H1 (cell line): ENCODE measurements at regions not wholly inside any gene's neighbourhood (a gene's known extent, or its start where the extent isn't known, plus 50 kb on each side); places are given as distances from the start of the nearest gene placed in this dataset.

Experiments
- CTCF ChIP-seq, 3 experiments: IDR thresholded peaks; 1 replicate in 2 of 3; 2 replicates in 1 of 3; pipeline versions ENCODE4 v1.5.1 to v1.6.1; 2011; ENCODE audit warnings: low read length in 3 of 3, mild to moderate bottlenecking in 3 of 3, inconsistent platforms in 2 of 3, low read depth in 1 of 3, moderate library complexity in 1 of 3; ENCODE audit not compliant: insufficient read depth in 1 of 3; ENCODE audit errors: control extremely low read depth in 1 of 3
- NANOG ChIP-seq: IDR thresholded peaks from 2 replicates; pipeline ENCODE4 v1.6.1; 2011; ENCODE audit warnings: low read length, low read depth, mild to moderate bottlenecking, inconsistent platforms; ENCODE audit not compliant: insufficient read depth, poor library complexity, severe bottlenecking

- TF ChIP-seq NANOG (no peak), CTCF (IDR thresholded peaks at IDR 0.05; ENCODE audit: control extremely low read depth in 1 of 3, insufficient read depth in 1 of 3, low read depth in 1 of 3, low read length in 3 of 3) (no peak)
These were observed 128.5 kb upstream of the PTPRM start (continued) for GRCh38 chr18:7438646-7439045.
